HAP-1 (cell line): ENCODE measurements at regions not wholly inside any gene's neighbourhood (a gene's known extent, or its start where the extent isn't known, plus 50 kb on each side); places are given as distances from the start of the nearest gene placed in this dataset.

ENCODE experiments used
- DNase-seq, 2 experiments: peaks; one replicate each; pipeline ENCODE4 v3.0.0-alpha.2; 2016 to 2020; ENCODE audit warnings: low spot score in 2 of 2
- H3K27me3 ChIP-seq: fragments of 250-450 bp; sonication (Bioruptor Pico); 2 replicates; pipeline ENCODE4 v1.5.1; 2020; ENCODE audit warnings: low read depth, mild to moderate bottlenecking, moderate library complexity
- H3K36me3 ChIP-seq: fragments of 250-450 bp; sonication (Bioruptor Pico); replicated peaks from 2 replicates; pipeline ENCODE4 v1.5.1; 2020; ENCODE audit warnings: mild to moderate bottlenecking
- H3K4me1 ChIP-seq: fragments of 250-450 bp; sonication (Bioruptor Pico); 2 replicates; pipeline ENCODE4 v1.5.1; 2020; ENCODE audit warnings: mild to moderate bottlenecking
- H3K4me3 ChIP-seq: fragments of 250-450 bp; sonication (Bioruptor Pico); 2 replicates; pipeline ENCODE4 v1.5.1; 2020; ENCODE audit warnings: mild to moderate bottlenecking, moderate library complexity
- H3K9me3 ChIP-seq: fragments of 250-450 bp; sonication (Bioruptor Pico); 2 replicates; pipeline ENCODE4 v1.5.1; 2020; ENCODE audit warnings: mild to moderate bottlenecking, moderate library complexity
- in situ Hi-C: fragments of 300-500 bp; cut with MboI; formaldehyde crosslinking; loops from 3 replicates; pipeline ENCODE4 v1.14.3; 2020; ENCODE audit warnings: low sequenced_read_pairs, inconsistent platforms, mixed read lengths

DNA sequence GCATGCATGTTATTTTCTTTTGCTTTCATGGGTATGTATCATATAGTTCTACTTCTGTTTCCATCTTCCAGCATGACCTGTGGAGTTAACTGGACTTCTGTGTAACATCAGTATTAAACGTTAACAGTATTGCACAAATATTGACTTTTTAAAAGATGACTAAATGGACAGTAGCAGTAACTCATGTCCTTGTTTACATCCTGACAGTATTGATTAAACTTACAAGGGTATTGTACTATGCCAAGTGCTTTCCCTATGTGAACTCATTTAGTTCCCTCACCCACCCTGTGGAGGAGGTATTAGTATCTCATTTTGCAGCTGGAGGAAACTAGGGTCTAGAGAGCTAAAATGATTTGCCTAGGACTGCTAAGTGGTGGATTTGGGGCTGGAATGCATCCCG is 128.7 kb upstream of the SLC10A2 start:
- in situ Hi-C loops: no loop called here
- no peaks in the 10 kb centered on the region for H3K36me3 ChIP-seq

DNA sequence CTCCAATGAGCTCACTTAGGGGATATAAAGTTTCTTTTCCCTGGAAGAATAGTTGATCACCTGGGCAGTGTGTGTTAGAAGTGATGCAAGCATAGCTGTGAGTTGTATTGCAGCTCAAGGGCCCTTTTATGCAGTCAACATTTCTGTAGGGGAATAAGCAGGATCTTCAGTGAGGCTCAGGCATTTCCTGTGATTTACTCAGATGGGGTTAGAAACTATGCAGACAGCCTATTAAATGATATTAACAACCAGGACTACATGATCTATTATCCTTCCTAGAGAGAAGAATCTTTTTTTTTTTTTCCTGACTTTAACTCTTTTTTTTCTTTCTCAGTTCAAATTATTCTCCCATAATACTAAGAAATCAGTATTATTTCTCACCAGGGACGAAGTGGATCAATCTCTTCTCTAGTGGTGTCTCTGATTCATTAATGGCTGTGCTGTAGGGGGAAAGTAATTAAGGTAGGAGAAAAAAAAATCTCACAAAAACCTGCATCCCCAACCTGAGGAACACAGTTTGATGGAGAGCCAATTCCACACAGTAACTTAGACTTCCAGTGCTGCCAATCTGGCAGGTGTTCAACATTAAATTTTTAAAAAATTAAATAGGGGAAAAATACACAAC is 126.4 kb upstream of the SLC10A2 start:
- in situ Hi-C loops: no loop called here
- Histone ChIP-seq H3K4me3 (no peak overlapping the region), H3K4me1 (no peaks in the 10 kb centered on the region), H3K36me3 (no peaks in the 10 kb centered on the region), H3K9me3 (no peaks in the 10 kb centered on the region), H3K27me3 (peaks cover 4% of the 10 kb centered on the region)
- no peak for DNase-seq

More for the DNA sequence above, 128.7 kb upstream of the SLC10A2 start:
- Histone ChIP-seq H3K4me3 (no peak overlapping the region), H3K4me1 (no peaks in the 10 kb centered on the region), H3K9me3 (no peaks in the 10 kb centered on the region), H3K27me3 (peaks cover 4% of the 10 kb centered on the region)
- no peak for DNase-seq

DNA sequence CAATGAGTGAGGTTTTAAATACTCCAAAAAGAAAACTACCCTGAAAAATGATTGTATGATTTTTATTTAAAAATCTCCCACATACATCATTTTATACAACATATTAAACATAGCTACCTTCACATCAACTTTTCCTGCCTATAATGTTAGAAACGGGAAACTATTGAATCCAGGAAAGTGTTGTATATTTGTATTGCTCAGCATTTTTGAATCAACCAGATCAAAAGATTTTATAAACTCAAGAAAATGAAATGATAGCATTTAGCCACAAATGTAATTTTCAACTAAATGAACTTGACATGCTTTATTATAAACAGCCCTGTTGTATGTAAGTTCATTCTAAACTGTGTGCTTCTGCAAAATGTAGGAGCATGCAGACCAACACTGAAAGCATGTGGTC is 124.6 kb upstream of the SLC10A2 start:
- Histone ChIP-seq H3K9me3 (no peaks in the 10 kb centered on the region), H3K4me3 (no peak overlapping the region), H3K36me3 (no peaks in the 10 kb centered on the region), H3K4me1 (no peaks in the 10 kb centered on the region), H3K27me3 (peaks cover 4% of the 10 kb centered on the region)
- in situ Hi-C loops: no loop called here
- no peak for DNase-seq

DNA sequence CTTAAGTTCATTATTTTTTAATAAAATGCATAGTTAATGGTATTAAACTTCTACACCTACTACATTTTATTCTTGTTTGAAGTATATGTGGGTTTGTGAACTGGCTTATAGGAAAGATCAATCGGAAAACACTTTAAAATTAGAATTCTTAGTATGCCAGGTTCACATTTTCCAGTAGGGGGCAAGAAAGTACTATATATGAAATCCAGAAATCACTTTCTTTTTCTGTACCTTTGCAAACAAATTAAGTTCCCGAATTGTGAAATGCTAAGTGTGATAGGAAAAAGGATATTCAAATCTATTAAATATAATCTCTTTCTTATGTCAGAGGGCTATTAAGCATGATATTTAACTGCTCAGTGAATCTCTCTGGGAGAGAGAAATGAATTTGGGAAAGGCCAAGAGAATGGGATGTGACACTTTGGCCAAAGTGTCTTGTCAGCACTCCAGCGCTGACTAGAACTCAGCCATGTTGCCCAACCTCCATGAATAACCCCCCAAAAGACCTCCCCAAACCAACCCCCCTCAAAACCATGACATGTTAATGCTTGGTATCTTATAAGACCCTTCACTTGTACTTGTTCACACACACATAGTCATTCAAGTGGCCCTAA is 122.6 kb upstream of the SLC10A2 start:
- Histone ChIP-seq H3K9me3 (no peaks in the 10 kb centered on the region), H3K4me1 (no peaks in the 10 kb centered on the region), H3K36me3 (no peaks in the 10 kb centered on the region), H3K4me3 (no peak overlapping the region), H3K27me3 (peaks cover 4% of the 10 kb centered on the region)
- peak in 1 of 2 experiments; percentile 18 for DNase-seq
- in situ Hi-C loops: no loop called here

DNA sequence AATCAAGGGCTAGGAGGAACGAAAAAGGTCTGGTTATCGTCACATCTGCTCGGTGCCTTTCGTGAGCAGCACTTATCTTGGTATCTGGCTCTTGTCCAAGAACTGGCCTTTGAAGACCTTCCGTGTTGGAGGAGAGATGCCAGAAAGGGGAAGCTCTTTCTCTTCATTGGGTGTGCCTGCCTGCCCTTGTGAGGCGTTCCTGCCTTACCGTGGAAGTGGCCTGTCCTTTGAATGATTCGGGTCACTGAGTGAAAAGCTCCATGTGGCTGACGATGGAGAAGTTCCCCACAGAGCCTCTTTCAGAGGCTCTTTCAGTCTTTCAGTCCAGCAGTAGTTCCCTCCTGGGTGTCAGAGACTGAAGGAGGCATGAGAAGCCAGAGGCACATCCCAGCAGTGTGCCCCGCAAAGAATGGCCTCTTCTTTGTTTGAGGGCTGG is 121.5 kb upstream of the SLC10A2 start:
- Histone ChIP-seq H3K4me1 (no peaks in the 10 kb centered on the region), H3K9me3 (no peaks in the 10 kb centered on the region), H3K27me3 (peaks cover 4% of the 10 kb centered on the region), H3K4me3 (no peak overlapping the region), H3K36me3 (no peaks in the 10 kb centered on the region)
- in situ Hi-C loops: no loop called here
- no peak for DNase-seq

DNA sequence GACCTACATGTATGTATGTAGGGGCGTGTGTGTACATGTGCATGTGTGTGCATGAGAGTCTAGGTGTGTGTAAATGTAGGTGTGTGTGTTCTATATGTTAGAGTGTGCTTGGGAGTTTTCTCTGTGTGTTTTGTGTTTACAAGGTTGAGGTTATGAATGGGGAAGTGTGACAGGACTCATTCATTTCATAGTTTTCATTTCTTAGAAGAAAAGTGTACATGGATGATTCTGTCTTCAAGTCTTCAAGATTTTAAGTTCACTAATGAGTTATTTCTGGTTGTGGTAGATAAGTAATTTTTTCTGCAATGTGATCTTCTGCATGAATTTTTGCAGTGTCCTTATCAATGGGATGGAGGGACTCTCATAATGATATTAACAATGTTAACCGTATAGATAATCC is 118.2 kb upstream of the SLC10A2 start:
- Histone ChIP-seq H3K36me3 (no peaks in the 10 kb centered on the region), H3K9me3 (no peaks in the 10 kb centered on the region), H3K4me3 (no peak overlapping the region), H3K4me1 (no peaks in the 10 kb centered on the region), H3K27me3 (peaks cover 9% of the 10 kb centered on the region; the same call in 1 of the 2 replicates)
- in situ Hi-C loops: no loop called here
- no peak for DNase-seq

DNA sequence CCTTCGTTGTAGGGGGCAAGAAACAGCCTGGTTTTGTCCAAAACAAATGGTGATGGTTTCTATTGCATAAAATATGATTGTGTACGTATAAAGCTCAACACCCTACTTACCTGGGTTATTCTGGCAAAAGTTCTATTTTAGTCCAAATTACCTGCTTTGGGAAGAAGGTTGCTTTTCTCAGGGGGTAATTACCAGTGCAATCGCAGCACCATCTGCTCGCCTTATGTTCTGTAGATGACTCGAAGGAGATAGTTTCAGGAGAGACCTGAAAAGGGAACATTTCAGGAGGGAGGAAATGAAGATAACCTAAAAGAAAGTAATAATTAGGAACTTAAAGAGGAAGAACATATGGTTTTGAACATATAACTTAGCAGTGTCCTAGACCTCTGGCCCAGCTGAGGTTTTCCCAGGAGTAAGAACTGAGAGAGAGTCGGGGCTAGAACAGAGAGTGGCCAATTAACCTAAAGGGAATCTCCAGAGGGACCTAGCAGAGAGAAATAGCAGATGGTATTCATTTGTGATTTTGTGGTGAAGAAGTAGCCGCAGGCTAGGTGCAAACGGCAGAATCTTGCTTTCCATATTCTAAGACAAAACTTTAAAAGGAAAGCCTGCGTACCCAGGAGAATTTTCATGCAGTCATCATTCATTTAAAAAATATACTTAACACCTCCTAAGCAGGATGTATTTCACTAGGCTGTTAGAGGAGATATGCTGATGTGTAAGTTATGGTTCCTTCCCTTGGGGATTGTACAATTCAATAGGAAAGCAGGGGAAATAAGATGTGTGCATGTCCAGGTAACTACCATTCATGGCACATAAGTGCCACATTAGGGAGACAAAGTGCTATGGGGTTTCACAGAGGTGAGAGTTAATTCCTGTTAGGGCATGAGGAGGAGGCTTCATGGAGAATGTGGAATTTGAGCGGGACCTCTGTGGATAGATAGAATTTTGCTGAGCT is 113.0 kb upstream of the SLC10A2 start:
- Histone ChIP-seq H3K4me3 (no peak overlapping the region), H3K27me3 (peaks cover 16% of the 10 kb centered on the region), H3K36me3 (no peaks in the 10 kb centered on the region), H3K4me1 (peaks cover 10% of the 10 kb centered on the region), H3K9me3 (no peaks in the 10 kb centered on the region)
- in situ Hi-C loops: no loop called here
- DNase-seq: peak in 1 of 2 experiments; percentile 8

DNA sequence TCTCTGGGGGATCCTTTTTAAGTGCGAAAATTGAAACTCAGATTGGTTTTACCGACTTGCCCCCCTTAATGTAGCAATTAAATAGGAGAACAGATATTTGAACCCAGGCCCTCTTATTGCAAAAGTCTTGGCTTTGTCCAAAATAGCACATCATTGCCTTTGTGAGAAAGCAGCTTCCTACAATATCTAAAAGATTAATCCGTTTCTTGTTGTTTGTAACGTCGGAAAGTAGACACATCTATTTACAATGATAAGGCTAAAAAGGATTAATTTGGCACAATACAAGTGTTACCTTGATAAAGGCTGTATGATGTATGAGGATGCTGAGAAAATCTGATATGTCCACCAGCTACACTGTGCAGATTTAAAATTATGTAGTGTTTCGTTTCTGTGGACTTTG is 108.7 kb upstream of the SLC10A2 start:
- peaks cover 10% of the 10 kb centered on the region for H3K4me1 ChIP-seq
- DNase-seq: no peak
- H3K4me3 ChIP-seq: no peak overlapping the region
- in situ Hi-C loops: no loop called here
- peaks cover 20% of the 10 kb centered on the region for H3K27me3 ChIP-seq
- H3K9me3 ChIP-seq: no peaks in the 10 kb centered on the region
- H3K36me3 ChIP-seq: no peaks in the 10 kb centered on the region

DNA sequence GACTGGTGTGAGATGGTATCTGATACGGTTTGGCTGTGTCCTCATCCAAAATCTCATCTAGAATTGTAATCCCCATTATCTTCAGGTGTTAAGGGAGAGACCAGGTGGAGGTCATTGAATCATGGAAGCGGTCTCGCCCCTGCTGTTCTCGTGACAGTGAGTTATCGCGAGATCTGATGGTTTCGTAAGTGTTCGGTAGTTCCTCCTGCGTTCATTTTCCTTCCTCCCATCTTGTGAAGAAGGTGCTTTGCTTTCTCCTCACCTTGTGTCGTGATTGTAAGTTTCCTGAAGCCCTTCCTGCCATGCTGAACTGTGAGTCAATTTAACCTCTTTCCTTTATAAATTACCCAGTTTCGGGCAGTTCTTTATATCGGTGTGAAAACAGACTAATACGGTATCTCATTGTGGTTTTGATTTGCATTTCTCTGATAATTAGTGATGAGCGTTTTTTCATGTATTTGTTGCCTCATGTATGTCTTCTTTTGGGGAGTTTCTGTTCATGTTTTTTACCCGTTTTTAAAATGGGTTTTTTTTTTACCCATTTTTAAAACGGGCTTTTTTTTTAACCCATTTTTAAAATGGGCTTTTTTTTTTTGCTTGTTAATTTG is 102.8 kb upstream of the SLC10A2 start:
- Histone ChIP-seq H3K4me1 (no peaks in the 10 kb centered on the region), H3K4me3 (no peak overlapping the region), H3K36me3 (no peaks in the 10 kb centered on the region), H3K9me3 (no peaks in the 10 kb centered on the region), H3K27me3 (peaks cover 6% of the 10 kb centered on the region)
- in situ Hi-C loops: no loop called here
- no peak for DNase-seq

DNA sequence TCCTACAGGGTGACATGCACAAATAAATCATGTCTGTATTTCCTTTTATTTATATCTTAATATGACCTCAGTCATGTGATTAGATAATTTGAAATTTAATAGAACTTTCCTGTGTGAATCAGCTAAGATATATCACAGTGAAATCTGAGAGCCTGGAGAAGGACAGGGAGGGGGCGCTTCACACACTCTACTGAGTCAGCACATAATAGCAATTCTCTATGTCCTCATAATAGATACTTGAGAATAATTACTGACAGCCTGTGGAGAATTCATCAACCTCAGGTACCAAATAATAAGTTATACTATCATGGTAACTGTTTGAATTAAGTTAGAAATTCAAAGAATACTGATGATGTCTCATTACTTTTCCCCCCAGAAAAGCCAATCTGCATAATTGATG is 98.0 kb upstream of the SLC10A2 start:
- Histone ChIP-seq H3K27me3 (peaks cover 3% of the 10 kb centered on the region; the same call in 1 of the 2 replicates), H3K4me1 (no peaks in the 10 kb centered on the region), H3K36me3 (no peaks in the 10 kb centered on the region), H3K4me3 (no peak overlapping the region), H3K9me3 (no peaks in the 10 kb centered on the region)
- no peak for DNase-seq
- in situ Hi-C loops: no loop called here

DNA sequence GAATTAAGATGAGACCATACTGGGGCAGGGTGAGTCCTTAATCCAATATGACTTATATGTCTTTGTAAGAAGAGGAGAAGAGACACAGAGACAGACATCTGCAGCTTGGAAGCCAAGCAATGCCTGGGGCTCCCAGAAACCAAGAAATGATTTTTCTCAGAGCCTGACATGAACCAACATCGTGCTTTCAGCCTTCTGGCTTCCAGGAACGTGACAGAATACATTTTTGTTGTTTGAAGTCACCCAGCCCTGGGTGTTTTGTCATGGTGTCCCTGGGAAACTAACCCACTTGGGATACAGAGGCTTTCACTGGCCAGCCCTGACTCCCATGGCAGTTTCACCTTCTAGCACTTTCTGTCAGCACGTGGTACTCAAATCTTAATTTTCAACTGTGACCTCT is 95.3 kb upstream of the SLC10A2 start:
- in situ Hi-C loops: no loop called here
- Histone ChIP-seq H3K9me3 (no peaks in the 10 kb centered on the region), H3K4me3 (no peak overlapping the region), H3K27me3 (peaks cover 3% of the 10 kb centered on the region; the same call in 1 of the 2 replicates), H3K36me3 (no peaks in the 10 kb centered on the region), H3K4me1 (no peaks in the 10 kb centered on the region)
- no peak for DNase-seq

DNA sequence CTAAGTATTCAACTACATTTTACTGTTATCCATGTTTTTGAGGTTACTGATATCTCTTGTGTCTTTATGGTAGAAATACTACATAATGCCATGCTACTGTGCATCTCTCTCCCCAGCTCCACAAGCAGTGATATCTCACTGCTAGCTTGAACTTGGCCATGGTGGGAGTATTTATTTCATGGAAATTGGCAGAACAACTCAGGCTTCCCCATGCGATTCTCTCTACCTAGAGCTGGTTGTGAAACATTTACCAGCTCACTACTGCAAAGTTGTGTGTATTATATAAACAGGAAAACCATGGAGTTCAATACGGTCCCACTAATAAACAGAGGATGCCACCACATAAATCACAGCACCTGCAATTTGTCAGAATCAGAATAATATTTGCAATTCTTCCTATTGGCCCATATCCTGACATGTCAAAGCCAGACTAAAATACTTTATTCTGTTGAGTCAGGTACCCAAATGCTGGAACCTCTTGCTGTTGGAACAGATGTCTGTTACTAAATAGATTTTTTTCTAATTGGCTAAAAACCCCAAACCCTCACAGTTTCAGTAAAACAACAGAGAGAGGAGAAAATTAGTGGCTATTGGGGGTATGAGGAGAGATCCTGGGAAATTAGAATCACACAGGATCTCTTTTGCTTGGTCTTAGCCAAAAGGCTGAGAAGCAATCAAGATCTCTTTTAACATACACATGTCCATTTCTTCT is 91.4 kb upstream of the SLC10A2 start:
- Histone ChIP-seq H3K36me3 (no peaks in the 10 kb centered on the region), H3K9me3 (no peaks in the 10 kb centered on the region), H3K4me1 (no peaks in the 10 kb centered on the region), H3K27me3 (peaks cover 11% of the 10 kb centered on the region), H3K4me3 (no peak overlapping the region)
- DNase-seq: no peak
- in situ Hi-C loops: no loop called here

DNA sequence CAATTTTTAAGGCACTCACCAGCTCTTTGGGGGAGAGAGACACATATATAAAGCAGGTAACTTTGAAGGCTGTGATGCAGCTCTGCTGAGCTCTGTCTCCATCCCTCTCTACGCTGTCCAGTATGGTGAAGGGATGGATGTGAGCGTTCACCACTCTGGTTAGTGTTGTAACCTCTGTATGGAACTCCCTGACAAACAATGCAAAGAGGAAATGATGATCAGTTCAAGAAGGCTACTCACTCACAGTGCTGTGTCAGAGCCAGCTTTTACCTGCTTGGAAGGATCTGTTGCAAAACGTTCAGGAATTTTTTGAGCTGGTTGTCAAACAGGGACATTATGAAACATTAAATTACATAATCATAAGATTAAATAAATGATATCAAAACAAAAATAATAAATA is 90.8 kb upstream of the SLC10A2 start:
- no peaks in the 10 kb centered on the region for H3K36me3 ChIP-seq
- H3K4me1 ChIP-seq: peaks cover 2% of the 10 kb centered on the region
- no peaks in the 10 kb centered on the region for H3K9me3 ChIP-seq
- H3K4me3 ChIP-seq: no peak overlapping the region
- in situ Hi-C loops: no loop called here
- no peak for DNase-seq
- H3K27me3 ChIP-seq: peaks cover 11% of the 10 kb centered on the region
